Neural progenitor cell (in vitro differentiated cells): ENCODE measurements at regions not wholly inside any gene's neighbourhood (a gene's known extent, or its start where the extent isn't known, plus 50 kb on each side); places are given as distances from the start of the nearest gene placed in this dataset.
"Not testable (repeated sequence)": the region's sequence is repeated elsewhere in the genome, so short reads cannot be mapped to it uniquely, and the experiment has no call there.

Source experiments
- DNase-seq: peaks from one replicate; pipeline ENCODE4 v3.0.0-alpha.2; 2016; ENCODE audit warnings: low spot score
- H2AFZ ChIP-seq: fragments of 200-600 bp; sonication (generic); replicated peaks from 2 replicates; pipeline ENCODE4 v1.6.1; 2016; ENCODE audit warnings: antibody characterized with exemption
- H3F3A ChIP-seq: fragments of 200-600 bp; sonication (generic); 2 replicates; pipeline ENCODE4 v1.6.1; 2016; ENCODE audit warnings: antibody characterized with exemption, low read depth
- H3K27ac ChIP-seq: fragments of 200-600 bp; sonication (generic); 2 replicates; pipeline ENCODE4 v1.5.1; 2016; ENCODE audit warnings: mild to moderate bottlenecking
- H3K27me3 ChIP-seq: fragments of 200-600 bp; sonication (generic); 2 replicates; pipeline ENCODE4 v1.6.1; 2016; ENCODE audit warnings: mild to moderate bottlenecking, moderate library complexity
- H3K36me3 ChIP-seq: fragments of 200-600 bp; sonication (generic); 2 replicates; pipeline ENCODE4 v1.5.1; 2016
- H3K4me1 ChIP-seq: fragments of 200-600 bp; sonication (generic); 2 replicates; pipeline ENCODE4 v1.6.1; 2016; ENCODE audit warnings: mixed run types
- H3K4me2 ChIP-seq: fragments of 200-600 bp; sonication (generic); 2 replicates; pipeline ENCODE4 v1.6.1; 2016
- H3K4me3 ChIP-seq: fragments of 200-600 bp; sonication (generic); 2 replicates; pipeline ENCODE4 v1.5.1; 2016
- H3K79me2 ChIP-seq: fragments of 200-600 bp; sonication (generic); 2 replicates; pipeline ENCODE4 v1.6.1; 2016; ENCODE audit warnings: low read depth
- H3K9ac ChIP-seq: fragments of 200-600 bp; sonication (generic); 2 replicates; pipeline ENCODE4 v1.6.1; 2016
- H3K9me3 ChIP-seq: fragments of 200-600 bp; sonication (generic); 2 replicates; pipeline ENCODE4 v1.5.1; 2016; ENCODE audit warnings: low read depth
- H4K20me1 ChIP-seq: fragments of 200-600 bp; sonication (generic); 2 replicates; pipeline ENCODE4 v1.6.1; 2016; ENCODE audit warnings: low read depth
- H3K27ac Mint-ChIP-seq: 3 replicates; pipeline ENCODE4 v1.8.0; 2021; ENCODE audit warnings: mixed read lengths
- H3K27me3 Mint-ChIP-seq: 2 replicates; pipeline ENCODE4 v1.8.0; 2022; ENCODE audit warnings: low read depth, mild to moderate bottlenecking, inconsistent platforms, moderate library complexity, mixed read lengths; ENCODE audit not compliant: insufficient read depth
- H3K36me3 Mint-ChIP-seq: 3 replicates; pipeline ENCODE4 v1.8.0; 2021; ENCODE audit warnings: mixed read lengths
- H3K4me1 Mint-ChIP-seq: 3 replicates; pipeline ENCODE4 v1.8.0; 2021; ENCODE audit warnings: mixed read lengths
- H3K4me3 Mint-ChIP-seq: 3 replicates; pipeline ENCODE4 v1.8.0; 2021; ENCODE audit warnings: mild to moderate bottlenecking, moderate library complexity, mixed read lengths
- H3K9me3 Mint-ChIP-seq: 3 replicates; pipeline ENCODE4 v1.8.0; 2020; ENCODE audit warnings: mixed read lengths
- EZH2 ChIP-seq: fragments of 200-600 bp; sonication (generic); IDR thresholded peaks from 2 replicates; pipeline ENCODE4 v1.6.1; 2017; ENCODE audit warnings: antibody characterized with exemption, mild to moderate bottlenecking, moderate library complexity
- EZH2phosphoT487 ChIP-seq: fragments of 200-600 bp; sonication (generic); IDR thresholded peaks from 2 replicates; pipeline ENCODE4 v1.6.1; 2017; ENCODE audit warnings: antibody characterized with exemption
- TF ChIP-seq, protein P1 (sequence below): fragments of 200-600 bp; sonication (generic); IDR thresholded peaks from 2 replicates; pipeline ENCODE4 v1.5.1; 2017; ENCODE audit warnings: antibody characterized with exemption, mild to moderate bottlenecking

DNA sequence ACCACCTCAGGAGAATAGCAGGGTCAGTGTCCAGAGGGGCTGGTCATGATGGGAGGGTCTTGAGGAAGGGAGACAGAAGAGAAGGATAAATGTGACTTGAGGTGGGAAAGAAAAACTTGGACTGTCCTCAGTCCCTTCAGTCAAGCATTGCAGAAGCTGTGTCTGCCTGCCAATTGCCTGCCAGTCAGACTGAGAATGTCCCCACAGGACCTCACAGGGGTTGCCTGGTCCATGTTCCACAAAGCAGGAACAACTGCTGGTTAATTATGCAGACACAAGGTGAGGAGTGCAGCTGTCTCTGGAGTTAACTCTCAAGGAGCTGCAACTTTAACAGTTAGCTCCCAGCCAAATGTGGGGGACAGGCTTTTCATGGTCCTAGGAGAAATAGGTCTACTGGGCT, 75.7 kb downstream of the TRIM43 start:
- Histone ChIP-seq H3K27ac (no peak overlapping the region), H2AFZ (no peak overlapping the region), H3K4me3 (no peak overlapping the region), H3K9me3 (peaks cover 3% of the 10 kb centered on the region), H3K4me1 (no peaks in the 10 kb centered on the region), H3K9ac (no peak overlapping the region), H3K4me2 (no peak overlapping the region), H3K79me2 (no peaks in the 10 kb centered on the region), H3F3A (no peaks in the 10 kb centered on the region), H3K27me3 (no peaks in the 10 kb centered on the region), H4K20me1 (no peaks in the 10 kb centered on the region), H3K36me3 (no peaks in the 10 kb centered on the region)
- TF ChIP-seq EZH2phosphoT487 (no peak), EZH2 (no peak)
- TF ChIP-seq, protein P1, sequence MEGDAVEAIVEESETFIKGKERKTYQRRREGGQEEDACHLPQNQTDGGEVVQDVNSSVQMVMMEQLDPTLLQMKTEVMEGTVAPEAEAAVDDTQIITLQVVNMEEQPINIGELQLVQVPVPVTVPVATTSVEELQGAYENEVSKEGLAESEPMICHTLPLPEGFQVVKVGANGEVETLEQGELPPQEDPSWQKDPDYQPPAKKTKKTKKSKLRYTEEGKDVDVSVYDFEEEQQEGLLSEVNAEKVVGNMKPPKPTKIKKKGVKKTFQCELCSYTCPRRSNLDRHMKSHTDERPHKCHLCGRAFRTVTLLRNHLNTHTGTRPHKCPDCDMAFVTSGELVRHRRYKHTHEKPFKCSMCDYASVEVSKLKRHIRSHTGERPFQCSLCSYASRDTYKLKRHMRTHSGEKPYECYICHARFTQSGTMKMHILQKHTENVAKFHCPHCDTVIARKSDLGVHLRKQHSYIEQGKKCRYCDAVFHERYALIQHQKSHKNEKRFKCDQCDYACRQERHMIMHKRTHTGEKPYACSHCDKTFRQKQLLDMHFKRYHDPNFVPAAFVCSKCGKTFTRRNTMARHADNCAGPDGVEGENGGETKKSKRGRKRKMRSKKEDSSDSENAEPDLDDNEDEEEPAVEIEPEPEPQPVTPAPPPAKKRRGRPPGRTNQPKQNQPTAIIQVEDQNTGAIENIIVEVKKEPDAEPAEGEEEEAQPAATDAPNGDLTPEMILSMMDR = no peak
- H3K27ac Mint-ChIP-seq = no peak overlapping the region
- no peak for DNase-seq
- H3K4me3 Mint-ChIP-seq = no peak overlapping the region
- no peaks in the 10 kb centered on the region for H3K36me3 Mint-ChIP-seq
- H3K4me1 Mint-ChIP-seq = peaks cover 45% of the 10 kb centered on the region
- H3K9me3 Mint-ChIP-seq = no peaks in the 10 kb centered on the region
- H3K27me3 Mint-ChIP-seq = peaks cover 10% of the 10 kb centered on the region

DNA sequence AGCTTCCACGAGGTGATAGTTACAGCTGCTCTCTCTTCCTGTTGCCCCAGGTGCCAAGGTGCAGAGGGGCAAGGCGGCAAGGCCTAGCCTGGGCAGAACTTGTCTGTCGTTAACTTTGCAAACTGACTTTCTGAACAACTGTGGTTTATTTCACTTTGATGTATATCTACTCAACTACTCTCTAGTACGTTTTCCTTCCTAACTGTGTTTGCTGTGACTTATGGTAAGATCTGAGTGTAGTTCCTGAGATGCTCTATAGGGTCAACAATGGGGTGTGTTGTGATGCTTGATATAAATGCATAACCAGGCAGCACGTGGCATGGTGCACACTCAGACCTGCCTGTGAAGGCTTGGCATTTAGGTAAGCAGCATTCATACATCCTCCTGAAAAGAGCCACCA, 77.1 kb downstream of the TRIM43 start:
- H3K4me1 Mint-ChIP-seq = peaks cover 32% of the 10 kb centered on the region
- peaks cover 10% of the 10 kb centered on the region for H3K27me3 Mint-ChIP-seq
- not testable (repeated sequence) for H3K9me3 ChIP-seq

DNA sequence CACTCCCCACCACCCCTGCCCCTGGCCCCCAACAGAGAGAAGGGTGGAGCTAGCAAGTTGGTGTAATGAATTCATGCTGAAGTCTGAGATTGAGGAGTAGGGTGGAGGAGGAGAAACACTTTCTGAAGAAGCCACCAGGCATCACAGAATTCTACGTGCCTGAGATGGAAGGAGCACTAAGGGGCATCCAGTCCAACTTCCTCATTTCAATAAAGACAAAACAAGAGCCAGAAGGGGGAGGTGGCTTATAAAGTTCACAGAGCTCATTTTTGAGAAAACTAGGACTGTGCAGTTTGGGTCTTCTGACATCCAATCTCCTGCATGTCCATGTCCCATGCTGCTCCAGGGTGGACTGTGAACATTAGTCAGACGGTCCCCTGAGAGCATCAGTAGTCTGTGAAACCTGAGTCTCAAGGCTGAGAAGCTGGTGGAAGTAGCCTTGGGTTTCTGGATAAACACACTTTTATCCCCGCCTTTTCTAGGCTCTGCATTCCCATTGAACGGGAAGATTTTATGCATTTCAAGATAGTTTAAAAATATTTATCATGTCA, 77.7 kb downstream of the TRIM43 start:
- Histone ChIP-seq H3K27me3 (no peaks in the 10 kb centered on the region), H3F3A (no peaks in the 10 kb centered on the region), H3K79me2 (no peaks in the 10 kb centered on the region), H3K4me2 (no peak overlapping the region), H4K20me1 (no peaks in the 10 kb centered on the region), H3K4me3 (no peak overlapping the region), H3K4me1 (no peaks in the 10 kb centered on the region), H3K9ac (no peak overlapping the region), H3K36me3 (no peaks in the 10 kb centered on the region), H3K27ac (no peak overlapping the region), H3K9me3 (peaks cover 3% of the 10 kb centered on the region), H2AFZ (no peak overlapping the region)
- TF ChIP-seq EZH2 (no peak), EZH2phosphoT487 (no peak)
- TF ChIP-seq, protein P1 = no peak
- Mint-ChIP-seq H3K27ac (no peak overlapping the region), H3K36me3 (no peaks in the 10 kb centered on the region), H3K27me3 (peaks cover 10% of the 10 kb centered on the region), H3K9me3 (no peaks in the 10 kb centered on the region), H3K4me3 (no peak overlapping the region), H3K4me1 (peaks cover 26% of the 10 kb centered on the region)
- no peak for DNase-seq

More for the DNA sequence above, 77.1 kb downstream of the TRIM43 start:
- not testable (repeated sequence) for H3K9me3 Mint-ChIP-seq, H3K36me3 Mint-ChIP-seq, H3K4me3 ChIP-seq, H3K36me3 ChIP-seq, H3K27ac ChIP-seq, H3K9ac ChIP-seq, H3K27me3 ChIP-seq, H3K27ac Mint-ChIP-seq, H3F3A ChIP-seq, H4K20me1 ChIP-seq, H3K4me2 ChIP-seq, H3K4me3 Mint-ChIP-seq, H2AFZ ChIP-seq, DNase-seq, H3K79me2 ChIP-seq, H3K4me1 ChIP-seq

DNA sequence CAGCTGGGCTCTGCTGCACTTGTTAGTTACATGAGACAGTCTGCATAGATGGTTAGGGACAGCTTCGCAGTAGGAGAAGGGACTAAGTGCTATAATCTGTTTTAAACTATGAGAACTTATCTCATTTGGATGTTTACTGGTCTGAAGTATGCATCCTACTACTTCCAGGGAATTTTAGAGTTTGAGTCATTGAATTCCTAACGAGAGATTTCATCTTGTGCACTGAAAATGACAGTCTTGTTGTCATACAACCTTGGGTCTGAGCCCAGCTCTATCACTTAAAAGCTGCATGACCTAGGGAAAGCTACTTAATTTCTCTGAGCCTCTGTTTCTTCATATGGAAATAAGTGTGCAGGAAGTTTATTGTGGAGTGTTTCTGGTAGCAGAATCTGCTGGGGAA, 78.4 kb downstream of the TRIM43 start:
- H4K20me1 ChIP-seq = no peaks in the 10 kb centered on the region
- Mint-ChIP-seq H3K36me3 (no peaks in the 10 kb centered on the region), H3K27me3 (peaks cover 10% of the 10 kb centered on the region), H3K9me3 (no peaks in the 10 kb centered on the region), H3K4me3 (no peak overlapping the region), H3K4me1 (peaks cover 24% of the 10 kb centered on the region), H3K27ac (no peak overlapping the region)
- H3K27me3 ChIP-seq = no peaks in the 10 kb centered on the region
- H3K27ac ChIP-seq = no peak overlapping the region
- TF ChIP-seq EZH2phosphoT487 (no peak), EZH2 (no peak)
- TF ChIP-seq, protein P1 = no peak
- peaks cover 3% of the 10 kb centered on the region for H3K9me3 ChIP-seq
- H3K4me2 ChIP-seq = no peak overlapping the region
- H2AFZ ChIP-seq = no peak overlapping the region
- H3K4me3 ChIP-seq = no peak overlapping the region
- H3K9ac ChIP-seq = no peak overlapping the region
- no peaks in the 10 kb centered on the region for H3K4me1 ChIP-seq
- H3F3A ChIP-seq = no peaks in the 10 kb centered on the region
- no peaks in the 10 kb centered on the region for H3K36me3 ChIP-seq
- no peak for DNase-seq
- H3K79me2 ChIP-seq = no peaks in the 10 kb centered on the region
